ENCODE measurements at regions not wholly inside any gene's neighbourhood (a gene's known extent, or its start where the extent isn't known, plus 50 kb on each side); places are given as distances from the start of the nearest gene placed in this dataset.

DNA sequence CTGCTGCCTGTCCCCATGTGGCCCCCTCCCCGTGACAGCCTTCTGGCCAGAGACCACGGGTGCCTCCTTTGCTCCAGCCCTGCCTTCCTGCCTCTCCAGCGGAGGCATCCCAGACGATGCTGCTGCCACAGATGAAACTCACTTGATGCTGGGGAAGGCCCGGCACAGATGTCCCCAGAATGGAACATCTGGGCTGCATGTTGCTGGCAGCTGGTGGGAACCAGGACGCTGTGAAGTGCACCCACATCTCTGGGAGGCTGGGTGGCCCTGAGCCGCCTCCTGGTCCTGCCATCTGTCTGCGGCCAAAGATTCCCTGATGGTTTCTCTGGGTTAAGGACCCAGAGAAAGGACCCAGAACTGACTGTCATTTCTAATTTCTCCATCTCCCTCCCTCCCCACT lies 51.9 kb upstream of the PTPRS start:
- peaks cover 43% of the 10 kb centered on the region for H3K27me3 ChIP-seq (ENCODE audit: control insufficient read depth, insufficient read depth, low read length)
- peaks cover 3% of the 10 kb centered on the region for H3K4me1 ChIP-seq (ENCODE audit: control insufficient read depth, insufficient read depth, low read length)
- no peak for DNase-seq
- no peak overlapping the region for H3K27ac ChIP-seq (ENCODE audit: low read length)
- 45% methylated on average over 7 of the region's 8 CpGs for WGBS (ENCODE audit: insufficient coverage)
- no peaks in the 10 kb centered on the region for H3K9me3 ChIP-seq (replicated peaks; ENCODE audit: control insufficient read depth, low read depth, low read length)
- H3K36me3 ChIP-seq (ENCODE audit: control insufficient read depth, insufficient read depth, low read length) = no peaks in the 10 kb centered on the region
- no peak overlapping the region for H3K4me3 ChIP-seq (ENCODE audit: low read length)

DNA sequence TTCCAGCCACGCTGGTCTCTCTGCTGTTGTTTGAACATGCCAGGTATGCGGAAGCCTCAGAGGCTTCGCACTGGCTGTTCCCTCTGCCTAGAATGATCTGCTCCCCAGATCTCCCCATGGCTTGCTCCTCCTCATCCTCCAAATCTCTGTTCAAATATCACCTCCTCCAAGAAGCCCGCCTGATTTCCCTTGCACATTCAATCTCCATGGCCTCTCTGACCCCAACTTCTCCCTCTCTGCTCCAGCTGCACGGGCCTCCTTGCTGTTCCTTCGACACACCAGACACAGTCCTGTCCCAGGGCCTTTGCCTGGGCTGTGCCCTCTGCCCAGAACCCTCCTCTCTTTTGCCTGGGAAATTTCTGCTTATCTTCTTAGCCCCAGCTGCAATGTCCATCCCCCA lies 52.5 kb upstream of the PTPRS start:
- 76% methylated on average over 6 of the region's 6 CpGs for whole genome bisulfite sequencing (ENCODE audit: insufficient coverage)
- Histone ChIP-seq H3K36me3 (ENCODE audit: control insufficient read depth, insufficient read depth, low read length) (no peaks in the 10 kb centered on the region), H3K27me3 (ENCODE audit: control insufficient read depth, insufficient read depth, low read length) (peaks cover 49% of the 10 kb centered on the region), H3K4me1 (ENCODE audit: control insufficient read depth, insufficient read depth, low read length) (peaks cover 3% of the 10 kb centered on the region), H3K27ac (ENCODE audit: low read length) (no peak overlapping the region), H3K9me3 (replicated peaks; ENCODE audit: control insufficient read depth, low read depth, low read length) (no peaks in the 10 kb centered on the region), H3K4me3 (ENCODE audit: low read length) (no peak overlapping the region)
- DNase-seq = no peak

DNA sequence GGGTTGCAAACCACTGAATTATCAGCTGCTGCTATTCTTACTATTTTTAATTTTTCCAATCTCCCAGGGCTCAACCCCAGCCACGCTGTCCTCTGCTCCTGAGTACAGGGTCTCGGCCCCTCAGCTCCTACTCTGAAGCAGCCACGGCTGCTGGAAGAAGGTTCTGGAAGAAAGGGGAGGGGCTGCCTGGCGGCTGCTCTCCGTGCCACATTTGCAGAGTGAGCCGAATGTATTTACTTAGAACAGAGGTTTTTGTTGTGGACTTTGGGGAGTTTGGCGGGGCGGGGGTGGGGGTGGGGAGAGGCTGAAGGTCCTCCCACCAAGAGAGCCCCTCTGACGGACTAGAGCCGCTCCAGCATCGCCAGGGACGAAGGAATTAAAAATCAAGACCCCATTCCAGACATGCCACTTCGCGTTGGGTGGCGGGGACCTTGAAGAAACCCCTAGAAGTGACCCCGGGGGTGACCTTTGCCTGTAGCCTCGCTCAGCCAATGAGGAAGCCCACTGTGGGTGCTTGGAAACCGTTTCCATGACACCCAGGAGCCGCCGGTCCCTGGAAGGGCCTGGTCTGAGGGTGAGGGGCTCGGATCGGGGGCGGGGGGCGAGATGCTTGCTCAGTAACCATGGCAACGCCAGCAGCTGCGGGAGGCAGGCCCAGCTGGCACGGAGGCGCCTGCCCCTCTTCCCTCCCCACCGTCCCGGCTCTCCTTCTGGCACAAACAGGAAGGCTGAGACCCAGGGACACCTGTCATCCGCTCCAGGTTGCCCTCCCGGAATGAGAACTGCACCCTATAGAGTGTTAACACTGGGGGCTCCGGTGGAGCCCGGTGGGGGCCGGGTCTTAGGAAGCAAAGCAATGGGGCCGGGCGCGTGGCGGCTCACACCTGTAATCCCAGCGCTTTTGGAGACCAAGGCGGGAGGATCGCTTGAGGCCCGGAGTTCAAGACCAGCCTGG lies 54.2 kb upstream of the PTPRS start:
- H3K4me1 ChIP-seq (ENCODE audit: control insufficient read depth, insufficient read depth, low read length) = peaks cover 3% of the 10 kb centered on the region

DNA sequence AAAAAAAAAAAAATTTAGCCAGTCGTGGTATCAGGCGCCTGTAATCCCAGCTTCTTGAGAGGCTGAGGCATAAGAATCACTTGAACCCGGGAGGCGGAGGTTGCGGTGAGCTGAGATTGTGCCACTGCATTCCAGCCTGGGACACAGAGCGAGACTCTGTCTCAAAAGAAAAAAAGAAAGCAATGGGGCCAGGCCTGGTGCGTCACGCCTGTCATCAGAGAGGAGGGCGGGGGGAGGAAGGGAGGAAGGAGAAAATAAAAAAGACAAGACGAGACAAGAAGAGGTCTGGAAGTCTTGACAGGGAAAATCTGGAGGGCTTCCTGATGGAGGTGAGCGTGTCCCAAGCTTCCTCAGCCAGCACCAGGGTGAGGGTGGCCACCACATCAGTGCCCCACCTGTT lies 54.9 kb upstream of the PTPRS start:
- Histone ChIP-seq H3K4me3 (ENCODE audit: low read length) (no peak overlapping the region), H3K4me1 (ENCODE audit: control insufficient read depth, insufficient read depth, low read length) (peaks cover 3% of the 10 kb centered on the region), H3K9me3 (replicated peaks; ENCODE audit: control insufficient read depth, low read depth, low read length) (no peaks in the 10 kb centered on the region), H3K27me3 (ENCODE audit: control insufficient read depth, insufficient read depth, low read length) (peaks cover 49% of the 10 kb centered on the region), H3K27ac (ENCODE audit: low read length) (no peak overlapping the region), H3K36me3 (ENCODE audit: control insufficient read depth, insufficient read depth, low read length) (no peaks in the 10 kb centered on the region)
- 33% methylated on average over 10 of the region's 11 CpGs for WGBS (ENCODE audit: insufficient coverage)
- no peak for DNase-seq

More for the DNA sequence above, 54.2 kb upstream of the PTPRS start:
- no peak overlapping the region for H3K27ac ChIP-seq (ENCODE audit: low read length)
- H3K4me3 ChIP-seq (ENCODE audit: low read length) = no peak overlapping the region
- no peaks in the 10 kb centered on the region for H3K9me3 ChIP-seq (replicated peaks; ENCODE audit: control insufficient read depth, low read depth, low read length)
- no peak for DNase-seq
- H3K27me3 ChIP-seq (ENCODE audit: control insufficient read depth, insufficient read depth, low read length) = peaks cover 49% of the 10 kb centered on the region
- WGBS (ENCODE audit: insufficient coverage) = 9% methylated on average over 21 of the region's 43 CpGs
- H3K36me3 ChIP-seq (ENCODE audit: control insufficient read depth, insufficient read depth, low read length) = no peaks in the 10 kb centered on the region

DNA sequence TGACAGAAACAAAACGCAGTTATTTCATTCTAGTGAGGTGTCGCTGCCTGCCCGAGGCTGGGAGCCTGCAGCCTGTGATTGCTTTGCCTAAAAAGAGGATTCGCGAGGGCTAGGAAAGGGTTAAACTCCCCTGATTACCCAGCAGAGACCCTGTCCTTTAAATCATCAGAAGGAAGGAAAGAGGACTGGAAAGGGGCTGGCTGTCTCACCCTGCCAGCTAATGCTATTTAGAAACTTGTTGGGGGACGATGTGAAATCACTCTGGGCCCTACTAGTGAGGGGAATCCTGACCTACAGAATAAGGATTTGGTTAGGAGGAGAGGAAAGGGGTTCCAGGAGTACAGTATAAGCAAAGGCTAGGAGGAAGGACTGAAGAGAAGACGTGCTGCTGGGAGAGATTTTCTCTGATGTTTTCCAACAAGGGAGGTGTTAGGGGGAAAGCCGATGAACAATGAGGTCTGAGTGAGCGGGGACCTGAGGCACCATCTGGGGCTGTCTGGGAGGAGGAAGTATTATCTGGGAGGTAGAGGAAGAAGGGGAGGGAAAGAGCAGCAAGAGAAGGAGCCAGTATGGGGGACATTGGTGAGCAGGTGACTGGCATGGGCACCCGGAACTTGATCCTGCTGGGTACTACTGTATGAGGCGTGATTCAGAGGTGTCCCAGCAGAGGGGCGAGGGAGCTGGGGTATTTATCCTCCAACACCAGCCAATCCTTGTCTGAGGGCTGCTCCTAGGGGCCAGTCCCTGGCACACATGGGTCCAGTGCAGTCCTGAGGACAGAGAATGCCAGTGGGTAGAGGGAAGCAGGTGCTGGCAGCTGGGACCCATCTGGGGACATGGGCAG lies 55.7 kb upstream of the PTPRS start:
- Histone ChIP-seq H3K4me1 (ENCODE audit: control insufficient read depth, insufficient read depth, low read length) (peaks cover 3% of the 10 kb centered on the region), H3K9me3 (replicated peaks; ENCODE audit: control insufficient read depth, low read depth, low read length) (no peaks in the 10 kb centered on the region), H3K27me3 (ENCODE audit: control insufficient read depth, insufficient read depth, low read length) (peaks cover 49% of the 10 kb centered on the region), H3K4me3 (ENCODE audit: low read length) (no peak overlapping the region), H3K27ac (ENCODE audit: low read length) (no peak overlapping the region), H3K36me3 (ENCODE audit: control insufficient read depth, insufficient read depth, low read length) (no peaks in the 10 kb centered on the region)
- WGBS (ENCODE audit: insufficient coverage) = 5% methylated on average over 5 of the region's 12 CpGs
- DNase-seq = no peak

DNA sequence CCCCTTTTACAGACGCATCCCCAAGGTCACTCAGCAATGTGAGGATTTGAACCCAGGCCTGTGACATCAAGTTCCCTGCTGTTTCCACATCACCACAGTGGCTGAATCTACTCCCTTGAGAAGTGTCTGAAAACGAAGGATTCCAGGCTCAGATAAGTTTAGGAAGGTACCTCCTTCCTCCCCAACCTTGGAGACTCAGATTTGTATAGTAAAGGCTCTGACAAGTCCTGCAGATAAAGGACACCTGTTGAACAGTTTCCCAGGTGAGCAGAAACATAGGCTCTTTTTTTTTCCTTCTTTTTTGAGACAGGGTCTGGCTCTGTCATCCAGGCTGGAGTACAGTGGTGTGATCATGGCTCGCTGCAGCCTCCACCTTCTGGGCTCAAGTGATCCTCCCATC lies 56.4 kb upstream of the PTPRS start:
- DNase-seq = no peak
- no peaks in the 10 kb centered on the region for H3K36me3 ChIP-seq (ENCODE audit: control insufficient read depth, insufficient read depth, low read length)
- H3K4me1 ChIP-seq (ENCODE audit: control insufficient read depth, insufficient read depth, low read length) = peaks cover 3% of the 10 kb centered on the region
- H3K9me3 ChIP-seq (replicated peaks; ENCODE audit: control insufficient read depth, low read depth, low read length) = no peaks in the 10 kb centered on the region
- 100% methylated on average over 1 of the region's 3 CpGs for WGBS (ENCODE audit: insufficient coverage)
- H3K27ac ChIP-seq (ENCODE audit: low read length) = no peak overlapping the region
- peaks cover 49% of the 10 kb centered on the region for H3K27me3 ChIP-seq (ENCODE audit: control insufficient read depth, insufficient read depth, low read length)
- H3K4me3 ChIP-seq (ENCODE audit: low read length) = no peak overlapping the region

DNA sequence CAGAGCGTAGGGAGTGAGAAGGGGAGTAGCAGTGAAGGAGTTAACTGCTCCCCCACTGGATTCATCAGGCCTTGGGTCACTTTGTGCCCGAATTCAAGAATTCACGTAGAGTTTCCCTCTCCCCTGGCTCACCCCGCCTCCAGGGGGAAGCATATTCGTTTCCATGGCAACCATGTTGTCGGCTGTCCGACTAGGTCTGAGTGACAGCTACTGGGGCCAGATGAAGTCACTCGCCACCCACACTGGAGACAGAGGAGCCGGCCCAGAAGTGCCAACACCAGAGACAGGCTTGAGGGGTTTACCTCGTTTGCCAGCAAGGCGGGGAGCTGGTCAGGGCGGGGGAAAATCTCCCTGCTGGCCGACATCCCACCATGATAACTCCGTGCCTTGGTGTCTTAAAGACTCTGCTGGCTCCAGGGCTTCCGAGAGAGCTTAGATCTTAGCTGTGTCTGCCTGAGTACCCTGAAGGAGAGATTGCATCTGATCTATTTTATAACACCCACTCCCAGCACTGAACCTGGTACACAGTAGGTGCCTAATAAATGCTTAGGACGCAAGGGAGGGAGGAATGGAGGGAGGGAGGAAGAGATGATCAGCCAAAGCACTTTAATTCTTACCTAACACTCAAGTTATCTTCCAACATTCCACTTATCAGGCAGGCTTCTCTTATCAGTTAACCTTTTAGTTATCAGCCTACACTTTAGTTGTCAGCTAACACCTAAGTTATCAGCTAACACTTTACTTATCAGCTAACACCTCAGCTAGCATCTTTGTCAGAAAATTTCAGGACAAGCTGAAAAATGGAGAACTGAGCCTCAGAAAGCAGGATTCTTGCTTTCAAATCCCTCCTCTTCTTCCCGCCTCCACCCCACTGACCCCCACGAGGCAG lies 57.2 kb upstream of the ZNRF4 start:
- Histone ChIP-seq H3K36me3 (ENCODE audit: control insufficient read depth, insufficient read depth, low read length) (no peaks in the 10 kb centered on the region), H3K27me3 (ENCODE audit: control insufficient read depth, insufficient read depth, low read length) (peaks cover 48% of the 10 kb centered on the region), H3K4me1 (ENCODE audit: control insufficient read depth, insufficient read depth, low read length) (peaks cover 3% of the 10 kb centered on the region), H3K27ac (ENCODE audit: low read length) (no peak overlapping the region), H3K9me3 (replicated peaks; ENCODE audit: control insufficient read depth, low read depth, low read length) (no peaks in the 10 kb centered on the region), H3K4me3 (ENCODE audit: low read length) (no peak overlapping the region)
- no peak for DNase-seq
- 1% methylated on average over 13 of the region's 18 CpGs for WGBS (ENCODE audit: insufficient coverage)

DNA sequence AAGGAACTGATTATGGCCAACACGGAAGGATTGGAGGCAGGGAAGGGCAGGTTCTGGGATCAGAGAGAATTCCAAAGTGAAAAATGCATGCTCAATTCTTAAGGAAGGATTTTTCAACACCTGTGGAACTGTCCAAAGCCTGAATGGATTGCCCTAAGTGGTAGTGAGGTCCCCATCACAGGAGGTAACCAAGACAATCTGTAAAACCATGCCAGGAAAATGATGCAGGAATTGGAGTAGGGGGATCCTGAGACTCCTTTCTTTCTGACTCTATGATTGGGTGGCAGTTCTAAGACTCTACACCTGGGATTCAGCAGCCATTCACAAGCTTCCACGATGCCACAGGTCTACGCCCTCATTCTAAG lies 56.5 kb upstream of the ZNRF4 start:
- no peak overlapping the region for H3K27ac ChIP-seq (ENCODE audit: low read length)
- no peak for DNase-seq
- 72% methylated on average over 3 of the region's 3 CpGs for WGBS (ENCODE audit: insufficient coverage)
- no peaks in the 10 kb centered on the region for H3K9me3 ChIP-seq (replicated peaks; ENCODE audit: control insufficient read depth, low read depth, low read length)
- peaks cover 43% of the 10 kb centered on the region for H3K27me3 ChIP-seq (ENCODE audit: control insufficient read depth, insufficient read depth, low read length)
- H3K4me3 ChIP-seq (ENCODE audit: low read length) = no peak overlapping the region
- H3K4me1 ChIP-seq (ENCODE audit: control insufficient read depth, insufficient read depth, low read length) = no peaks in the 10 kb centered on the region
- no peaks in the 10 kb centered on the region for H3K36me3 ChIP-seq (ENCODE audit: control insufficient read depth, insufficient read depth, low read length)

DNA sequence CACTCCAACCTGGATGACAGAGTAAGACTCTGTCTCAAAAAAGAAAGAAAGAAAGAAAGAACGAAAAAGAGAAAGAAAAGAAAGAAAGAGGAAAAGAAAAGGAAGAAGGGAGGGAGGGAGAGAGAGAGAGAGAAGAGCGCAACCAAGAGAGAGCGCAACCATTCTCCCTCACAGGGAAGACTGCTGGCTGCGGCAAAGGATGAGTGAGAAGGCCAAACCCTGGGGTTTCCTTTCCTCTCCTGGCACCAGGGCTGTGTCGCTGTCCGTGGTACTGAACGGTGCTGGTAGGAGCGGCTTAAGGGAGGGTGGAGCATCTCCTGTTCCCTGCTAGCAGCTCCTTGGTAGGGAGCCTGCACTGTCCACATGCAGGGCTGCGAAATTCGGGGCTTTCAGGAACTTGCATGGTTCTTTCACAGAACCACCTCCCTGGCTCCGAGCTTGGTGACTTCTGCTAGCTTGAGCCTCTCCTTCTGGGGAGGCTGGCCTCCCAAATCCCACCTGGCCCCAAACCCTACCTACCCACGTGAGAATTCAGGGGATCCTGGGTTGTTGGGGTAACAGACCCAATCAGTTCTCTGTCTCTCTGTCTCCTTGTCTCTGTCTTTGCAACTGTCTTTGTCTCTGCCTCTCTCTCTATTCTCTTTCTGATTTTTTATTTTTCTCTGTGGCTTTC lies 51.1 kb upstream of the ZNRF4 start:
- Histone ChIP-seq H3K27ac (ENCODE audit: low read length) (no peak overlapping the region), H3K9me3 (replicated peaks; ENCODE audit: control insufficient read depth, low read depth, low read length) (no peaks in the 10 kb centered on the region), H3K36me3 (ENCODE audit: control insufficient read depth, insufficient read depth, low read length) (no peaks in the 10 kb centered on the region), H3K27me3 (ENCODE audit: control insufficient read depth, insufficient read depth, low read length) (peaks cover 2% of the 10 kb centered on the region), H3K4me1 (ENCODE audit: control insufficient read depth, insufficient read depth, low read length) (no peaks in the 10 kb centered on the region), H3K4me3 (ENCODE audit: low read length) (no peak overlapping the region)
- WGBS (ENCODE audit: insufficient coverage) = 0% methylated on average over 2 of the region's 12 CpGs
- DNase-seq = peak; percentile 95
